ENCODE measurements at regions not wholly inside any gene's neighbourhood (a gene's known extent, or its start where the extent isn't known, plus 50 kb on each side); places are given as distances from the start of the nearest gene placed in this dataset.
"Not testable (repeated sequence)": the region's sequence is repeated elsewhere in the genome, so short reads cannot be mapped to it uniquely, and the experiment has no call there.

GRCh38 chr5:60026161-60026560 lies 132.6 kb upstream of the PDE4D start:
- Histone ChIP-seq H3K4me3 (ENCODE audit: low read depth in 1 of 2, low read length in 2 of 2) (no peak overlapping the region), H3K4me1 (ENCODE audit: control insufficient read depth in 2 of 2, insufficient read depth in 2 of 2, low read length in 1 of 2) (no peaks in the 10 kb centered on the region), H3K27me3 (ENCODE audit: control insufficient read depth in 1 of 2, insufficient read depth in 2 of 2, low read length in 2 of 2) (no peaks in the 10 kb centered on the region), H3K9me3 (ENCODE audit: control insufficient read depth in 2 of 2, insufficient read depth in 1 of 2, low read depth in 1 of 2, low read length in 1 of 2) (no peaks in the 10 kb centered on the region), H3K27ac (ENCODE audit: low read depth in 2 of 2, low read length in 1 of 2) (no peak overlapping the region), H3K36me3 (ENCODE audit: control insufficient read depth in 2 of 2, insufficient read depth in 2 of 2, low read length in 1 of 2) (no peaks in the 10 kb centered on the region)
- WGBS, 2 donors, result 80 to 82% methylated on average over 2 of the region's 2 CpGs

GRCh38 chr5:60024104-60024503 lies 130.6 kb upstream of the PDE4D start:
- Histone ChIP-seq H3K4me1 (ENCODE audit: control insufficient read depth in 2 of 2, insufficient read depth in 2 of 2, low read length in 1 of 2) (no peaks in the 10 kb centered on the region), H3K36me3 (ENCODE audit: control insufficient read depth in 2 of 2, insufficient read depth in 2 of 2, low read length in 1 of 2) (no peaks in the 10 kb centered on the region), H3K4me3 (ENCODE audit: low read depth in 1 of 2, low read length in 2 of 2) (no peak overlapping the region), H3K27ac (ENCODE audit: low read depth in 2 of 2, low read length in 1 of 2) (no peak overlapping the region), H3K27me3 (ENCODE audit: control insufficient read depth in 1 of 2, insufficient read depth in 2 of 2, low read length in 2 of 2) (no peaks in the 10 kb centered on the region), H3K9me3 (ENCODE audit: control insufficient read depth in 2 of 2, insufficient read depth in 1 of 2, low read depth in 1 of 2, low read length in 1 of 2) (no peaks in the 10 kb centered on the region)

GRCh38 chr5:60023255-60023654 lies 129.7 kb upstream of the PDE4D start:
- no peaks in the 10 kb centered on the region for H3K9me3 ChIP-seq (ENCODE audit: control insufficient read depth in 2 of 2, insufficient read depth in 1 of 2, low read depth in 1 of 2, low read length in 1 of 2)
- no peaks in the 10 kb centered on the region for H3K36me3 ChIP-seq (ENCODE audit: control insufficient read depth in 2 of 2, insufficient read depth in 2 of 2, low read length in 1 of 2)
- H3K27ac ChIP-seq (ENCODE audit: low read depth in 2 of 2, low read length in 1 of 2), result no peak overlapping the region

DNA sequence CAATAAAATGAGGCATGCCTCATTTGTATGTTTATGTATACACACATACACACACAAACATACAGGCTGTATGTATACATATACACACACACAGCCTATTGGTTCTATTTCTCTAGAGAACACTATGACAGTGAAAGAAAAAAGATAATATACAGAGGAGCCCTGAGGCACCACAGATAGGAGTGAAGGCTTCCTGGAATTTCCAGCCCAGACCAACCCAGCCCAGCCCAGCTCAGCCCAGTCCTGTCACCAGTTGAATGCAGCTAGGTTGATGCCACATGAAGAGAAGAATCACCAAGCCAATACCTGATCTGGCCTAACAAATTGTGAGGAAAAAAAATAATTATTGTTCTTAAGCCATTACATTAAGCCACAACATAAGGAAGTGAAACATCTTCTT lies 126.9 kb upstream of the PDE4D start:
- H3K36me3 ChIP-seq (ENCODE audit: control insufficient read depth in 2 of 2, insufficient read depth in 2 of 2, low read length in 1 of 2), result no peaks in the 10 kb centered on the region
- no peaks in the 10 kb centered on the region for H3K4me1 ChIP-seq (ENCODE audit: control insufficient read depth in 2 of 2, insufficient read depth in 2 of 2, low read length in 1 of 2)
- H3K27me3 ChIP-seq (ENCODE audit: control insufficient read depth in 1 of 2, insufficient read depth in 2 of 2, low read length in 2 of 2), result no peaks in the 10 kb centered on the region
- no peak overlapping the region for H3K4me3 ChIP-seq (ENCODE audit: low read depth in 1 of 2, low read length in 2 of 2)
- no peaks in the 10 kb centered on the region for H3K9me3 ChIP-seq (ENCODE audit: control insufficient read depth in 2 of 2, insufficient read depth in 1 of 2, low read depth in 1 of 2, low read length in 1 of 2)
- no peak overlapping the region for H3K27ac ChIP-seq (ENCODE audit: low read depth in 2 of 2, low read length in 1 of 2)

More at GRCh38 chr5:60023255-60023654, 129.7 kb upstream of the PDE4D start:
- Histone ChIP-seq H3K4me3 (ENCODE audit: low read depth in 1 of 2, low read length in 2 of 2) (no peak overlapping the region), H3K4me1 (ENCODE audit: control insufficient read depth in 2 of 2, insufficient read depth in 2 of 2, low read length in 1 of 2) (no peaks in the 10 kb centered on the region), H3K27me3 (ENCODE audit: control insufficient read depth in 1 of 2, insufficient read depth in 2 of 2, low read length in 2 of 2) (no peaks in the 10 kb centered on the region)

DNA sequence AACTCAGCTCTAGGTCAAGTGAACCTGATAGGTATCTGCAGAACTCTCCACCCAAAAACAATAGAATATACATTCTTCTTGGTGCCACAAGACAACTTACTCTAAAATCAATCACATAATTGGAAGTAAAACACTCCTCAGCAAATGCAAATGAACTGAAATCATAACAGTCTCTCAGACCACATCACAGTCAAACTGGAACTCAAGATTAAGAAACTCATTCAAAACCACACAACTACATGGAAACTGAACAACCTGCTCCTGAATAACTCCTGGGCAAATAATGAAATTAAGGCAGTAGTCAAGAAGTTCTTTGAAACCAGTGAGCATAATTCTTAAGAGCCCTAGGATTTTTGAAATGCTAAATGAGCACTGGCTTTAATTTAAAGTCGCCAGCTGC lies 125.4 kb upstream of the PDE4D start:
- not testable (repeated sequence) for H3K36me3 ChIP-seq (ENCODE audit: control insufficient read depth in 2 of 2, insufficient read depth in 2 of 2, low read length in 1 of 2); H3K9me3 ChIP-seq (ENCODE audit: control insufficient read depth in 2 of 2, insufficient read depth in 1 of 2, low read depth in 1 of 2, low read length in 1 of 2); H3K27ac ChIP-seq (ENCODE audit: low read depth in 2 of 2, low read length in 1 of 2); H3K4me1 ChIP-seq (ENCODE audit: control insufficient read depth in 2 of 2, insufficient read depth in 2 of 2, low read length in 1 of 2); H3K27me3 ChIP-seq (ENCODE audit: control insufficient read depth in 1 of 2, insufficient read depth in 2 of 2, low read length in 2 of 2); H3K4me3 ChIP-seq (ENCODE audit: low read depth in 1 of 2, low read length in 2 of 2)
- WGBS, 2 donors, result 92 to 97% methylated on average over 1 of the region's 1 CpG

GRCh38 chr5:60018091-60018490 lies 124.6 kb upstream of the PDE4D start:
- no peaks in the 10 kb centered on the region for H3K27me3 ChIP-seq (ENCODE audit: control insufficient read depth in 1 of 2, insufficient read depth in 2 of 2, low read length in 2 of 2)
- no peak overlapping the region for H3K4me3 ChIP-seq (ENCODE audit: low read depth in 1 of 2, low read length in 2 of 2)
- H3K4me1 ChIP-seq (ENCODE audit: control insufficient read depth in 2 of 2, insufficient read depth in 2 of 2, low read length in 1 of 2), result no peaks in the 10 kb centered on the region
- H3K27ac ChIP-seq (ENCODE audit: low read depth in 2 of 2, low read length in 1 of 2), result no peak overlapping the region
- no peaks in the 10 kb centered on the region for H3K9me3 ChIP-seq (ENCODE audit: control insufficient read depth in 2 of 2, insufficient read depth in 1 of 2, low read depth in 1 of 2, low read length in 1 of 2)
- no peaks in the 10 kb centered on the region for H3K36me3 ChIP-seq (ENCODE audit: control insufficient read depth in 2 of 2, insufficient read depth in 2 of 2, low read length in 1 of 2)

GRCh38 chr5:60014331-60014730 lies 120.8 kb upstream of the PDE4D start:
- no peaks in the 10 kb centered on the region for H3K27me3 ChIP-seq (ENCODE audit: control insufficient read depth in 1 of 2, insufficient read depth in 2 of 2, low read length in 2 of 2)
- no peak overlapping the region for H3K4me3 ChIP-seq (ENCODE audit: low read depth in 1 of 2, low read length in 2 of 2)
- H3K4me1 ChIP-seq (ENCODE audit: control insufficient read depth in 2 of 2, insufficient read depth in 2 of 2, low read length in 1 of 2), result no peaks in the 10 kb centered on the region
- 64 to 68% methylated on average over 2 of the region's 2 CpGs for WGBS, 2 donors
- no peaks in the 10 kb centered on the region for H3K36me3 ChIP-seq (ENCODE audit: control insufficient read depth in 2 of 2, insufficient read depth in 2 of 2, low read length in 1 of 2)
- no peaks in the 10 kb centered on the region for H3K9me3 ChIP-seq (ENCODE audit: control insufficient read depth in 2 of 2, insufficient read depth in 1 of 2, low read depth in 1 of 2, low read length in 1 of 2)
- no peak overlapping the region for H3K27ac ChIP-seq (ENCODE audit: low read depth in 2 of 2, low read length in 1 of 2)

DNA sequence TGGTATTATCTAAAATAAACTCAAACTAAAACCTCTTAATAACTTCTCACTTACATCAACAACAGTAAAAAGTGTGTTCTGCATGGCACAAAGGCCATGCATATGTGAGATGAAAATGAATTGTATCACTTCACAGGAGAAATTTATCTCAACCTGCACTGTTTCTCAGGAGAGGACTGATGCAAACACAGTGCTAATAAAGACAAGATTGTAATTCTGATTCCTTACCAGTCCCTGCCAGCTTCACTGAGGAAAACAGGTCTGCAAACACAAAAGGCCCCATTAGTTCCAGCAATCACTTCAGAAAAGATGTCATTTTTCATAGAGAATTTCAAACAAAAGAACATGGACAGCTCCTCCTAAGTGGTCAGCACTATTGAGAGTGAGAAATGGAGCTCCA lies 117.3 kb upstream of the PDE4D start:
- Histone ChIP-seq H3K27ac (ENCODE audit: low read depth in 2 of 2, low read length in 1 of 2) (no peak overlapping the region), H3K4me1 (ENCODE audit: control insufficient read depth in 2 of 2, insufficient read depth in 2 of 2, low read length in 1 of 2) (no peaks in the 10 kb centered on the region), H3K27me3 (ENCODE audit: control insufficient read depth in 1 of 2, insufficient read depth in 2 of 2, low read length in 2 of 2) (no peaks in the 10 kb centered on the region), H3K36me3 (ENCODE audit: control insufficient read depth in 2 of 2, insufficient read depth in 2 of 2, low read length in 1 of 2) (no peaks in the 10 kb centered on the region), H3K9me3 (ENCODE audit: control insufficient read depth in 2 of 2, insufficient read depth in 1 of 2, low read depth in 1 of 2, low read length in 1 of 2) (no peaks in the 10 kb centered on the region), H3K4me3 (ENCODE audit: low read depth in 1 of 2, low read length in 2 of 2) (no peak overlapping the region)

DNA sequence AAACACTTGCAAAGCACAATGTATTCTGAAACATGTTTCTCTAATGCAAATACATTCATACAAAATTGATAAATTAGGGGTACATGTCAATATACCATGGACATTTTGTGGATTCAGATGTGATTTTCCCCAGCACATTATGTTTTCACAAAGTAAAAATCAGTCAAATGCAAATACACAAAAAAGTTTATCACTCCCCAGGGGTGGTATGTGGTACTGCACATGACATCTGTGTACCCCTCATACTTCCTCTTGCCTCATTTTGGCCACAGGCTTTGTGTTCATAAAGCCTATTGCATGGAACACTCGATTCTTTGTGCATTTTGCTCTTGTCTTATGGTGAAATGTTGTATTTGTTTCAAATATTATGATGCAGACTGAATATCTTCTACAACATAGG lies 116.8 kb upstream of the PDE4D start:
- Histone ChIP-seq H3K27ac (ENCODE audit: low read depth in 2 of 2, low read length in 1 of 2) (no peak overlapping the region), H3K4me1 (ENCODE audit: control insufficient read depth in 2 of 2, insufficient read depth in 2 of 2, low read length in 1 of 2) (no peaks in the 10 kb centered on the region), H3K9me3 (ENCODE audit: control insufficient read depth in 2 of 2, insufficient read depth in 1 of 2, low read depth in 1 of 2, low read length in 1 of 2) (no peaks in the 10 kb centered on the region), H3K36me3 (ENCODE audit: control insufficient read depth in 2 of 2, insufficient read depth in 2 of 2, low read length in 1 of 2) (no peaks in the 10 kb centered on the region), H3K27me3 (ENCODE audit: control insufficient read depth in 1 of 2, insufficient read depth in 2 of 2, low read length in 2 of 2) (no peaks in the 10 kb centered on the region), H3K4me3 (ENCODE audit: low read depth in 1 of 2, low read length in 2 of 2) (no peak overlapping the region)
- 49 to 50% methylated on average over 1 of the region's 1 CpG for WGBS, 2 donors

DNA sequence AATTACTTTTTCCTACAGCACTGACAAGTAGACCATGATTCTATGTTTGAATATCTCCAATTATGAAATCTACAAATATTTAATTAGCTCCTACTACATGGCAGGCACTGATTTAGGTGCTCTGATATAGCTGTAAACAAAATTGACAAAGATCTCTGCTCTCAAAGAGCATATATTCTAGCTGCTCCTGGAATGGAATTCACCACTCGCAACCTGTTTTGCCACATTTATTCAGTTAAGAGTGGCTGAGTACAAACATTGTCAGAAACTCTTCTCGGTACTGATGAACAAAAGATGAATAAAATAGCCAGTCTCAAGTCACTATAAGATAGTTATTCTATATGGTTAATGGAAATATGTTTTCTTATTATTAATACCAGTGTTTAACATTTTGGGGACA lies 114.2 kb upstream of the PDE4D start:
- WGBS, 2 donors, result 74% methylated on average over 2 of the region's 2 CpGs
- Histone ChIP-seq H3K9me3 (ENCODE audit: control insufficient read depth in 2 of 2, insufficient read depth in 1 of 2, low read depth in 1 of 2, low read length in 1 of 2) (no peaks in the 10 kb centered on the region), H3K27me3 (ENCODE audit: control insufficient read depth in 1 of 2, insufficient read depth in 2 of 2, low read length in 2 of 2) (no peaks in the 10 kb centered on the region), H3K36me3 (ENCODE audit: control insufficient read depth in 2 of 2, insufficient read depth in 2 of 2, low read length in 1 of 2) (no peaks in the 10 kb centered on the region), H3K4me3 (ENCODE audit: low read depth in 1 of 2, low read length in 2 of 2) (no peak overlapping the region), H3K27ac (ENCODE audit: low read depth in 2 of 2, low read length in 1 of 2) (no peak overlapping the region), H3K4me1 (ENCODE audit: control insufficient read depth in 2 of 2, insufficient read depth in 2 of 2, low read length in 1 of 2) (no peaks in the 10 kb centered on the region)

DNA sequence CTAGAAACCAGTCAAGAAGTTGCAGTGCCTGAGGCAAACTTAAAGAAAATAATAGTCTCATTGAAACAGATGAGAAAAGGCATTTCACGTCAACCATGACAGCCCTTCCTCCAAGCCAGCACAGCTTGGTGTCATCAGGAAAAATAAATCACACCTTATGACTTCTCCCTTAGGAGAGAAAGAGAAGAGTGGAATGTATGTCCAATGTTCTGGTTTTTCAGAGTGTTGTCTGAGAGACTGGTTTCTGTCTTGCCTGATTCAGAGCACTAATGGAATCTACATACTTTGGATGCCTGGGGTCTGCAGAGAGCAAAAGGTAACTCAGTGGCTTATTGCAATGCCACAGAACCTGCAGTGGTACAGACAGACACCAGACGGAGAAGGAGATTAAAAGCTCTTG lies 105.5 kb upstream of the PDE4D start:
- no peaks in the 10 kb centered on the region for H3K4me1 ChIP-seq (ENCODE audit: control insufficient read depth in 2 of 2, insufficient read depth in 2 of 2, low read length in 1 of 2)
- H3K4me3 ChIP-seq (ENCODE audit: low read depth in 1 of 2, low read length in 2 of 2), result no peak overlapping the region
- no peaks in the 10 kb centered on the region for H3K36me3 ChIP-seq (ENCODE audit: control insufficient read depth in 2 of 2, insufficient read depth in 2 of 2, low read length in 1 of 2)
- no peak overlapping the region for H3K27ac ChIP-seq (ENCODE audit: low read depth in 2 of 2, low read length in 1 of 2)
- WGBS, 2 donors, result 65 to 73% methylated on average over 2 of the region's 2 CpGs
- no peaks in the 10 kb centered on the region for H3K9me3 ChIP-seq (ENCODE audit: control insufficient read depth in 2 of 2, insufficient read depth in 1 of 2, low read depth in 1 of 2, low read length in 1 of 2)
- H3K27me3 ChIP-seq (ENCODE audit: control insufficient read depth in 1 of 2, insufficient read depth in 2 of 2, low read length in 2 of 2), result no peaks in the 10 kb centered on the region

Data from esophagus (tissue), 2 donors.